ENCODE measurements at regions not wholly inside any gene's neighbourhood (a gene's known extent, or its start where the extent isn't known, plus 50 kb on each side); places are given as distances from the start of the nearest gene placed in this dataset.

- no peaks in the 10 kb centered on the region for H3K9me3 ChIP-seq
- no peaks in the 10 kb centered on the region for H3K79me2 ChIP-seq (ENCODE audit: insufficient read depth)
- TF ChIP-seq, protein P1, sequence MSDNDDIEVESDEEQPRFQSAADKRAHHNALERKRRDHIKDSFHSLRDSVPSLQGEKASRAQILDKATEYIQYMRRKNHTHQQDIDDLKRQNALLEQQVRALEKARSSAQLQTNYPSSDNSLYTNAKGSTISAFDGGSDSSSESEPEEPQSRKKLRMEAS (IDR thresholded peaks at IDR 0.05; ENCODE audit: low read depth), result no peak
- TF ChIP-seq NFIC (IDR thresholded peaks at IDR 0.05; ENCODE audit: borderline replicate concordance) (no peak), RCOR1 (IDR thresholded peaks at IDR 0.05; ENCODE audit: low read length) (no peak), PBX3 (IDR thresholded peaks at IDR 0.05) (no peak), TAF1 (IDR thresholded peaks at IDR 0.05; ENCODE audit: borderline replicate concordance, low read depth, low read length) (no peak)
- H3K4me2 ChIP-seq, result no peak overlapping the region
- H3K36me3 ChIP-seq (replicated peaks in 1 of 2; ENCODE audit: control insufficient read depth in 1 of 2, insufficient read depth in 2 of 2, low read length in 1 of 2), result no peaks in the 10 kb centered on the region
- no peaks in the 10 kb centered on the region for H3F3A ChIP-seq (replicated peaks; ENCODE audit: insufficient read depth)
- no peak for DNase-seq
- POLR2A ChIA-PET, result no interaction called here
- no peak overlapping the region for H3K4me3 ChIP-seq (ENCODE audit: low read depth in 2 of 2, low read length in 1 of 2)
- no peaks in the 10 kb centered on the region; the same call in 1 of the 2 replicates for H3K9me2 ChIP-seq
- no peaks in the 10 kb centered on the region; a peak in 1 of 4 replicates for H3K4me1 ChIP-seq (ENCODE audit: control insufficient read depth in 1 of 2, insufficient read depth in 2 of 2, low read depth in 1 of 2, low read length in 1 of 2)
- no peak overlapping the region for H2AFZ ChIP-seq (ENCODE audit: low read depth)
- CTCF ChIA-PET, result no interaction called here
- no peak overlapping the region for H3K27ac ChIP-seq (ENCODE audit: low read depth in 2 of 2, low read length in 1 of 2)
- 32% methylated on average over 2 of the region's 2 CpGs for WGBS (ENCODE audit: low lambda C conversion rate)
- no peak overlapping the region for H3K9ac ChIP-seq
- H3K27me3 ChIP-seq (ENCODE audit: insufficient read depth), result no peaks in the 10 kb centered on the region
- H4K20me1 ChIP-seq (ENCODE audit: insufficient read depth), result no peaks in the 10 kb centered on the region
These were observed 69.8 kb upstream of the SCN7A start for GRCh38 chr2:166563894-166564293.

GRCh38 chr2:166560022-166560421 is 66.0 kb upstream of the SCN7A start:
- no peaks in the 10 kb centered on the region for H3K79me2 ChIP-seq (ENCODE audit: insufficient read depth)

More at GRCh38 chr2:166560022-166560421, 66.0 kb upstream of the SCN7A start:
- ChIA-PET POLR2A (no interaction called here), CTCF (no interaction called here)
- 60% methylated on average over 2 of the region's 2 CpGs for WGBS (ENCODE audit: low lambda C conversion rate)
- Histone ChIP-seq H3K4me2 (no peak overlapping the region), H3K9ac (no peak overlapping the region), H3K27ac (ENCODE audit: low read depth in 2 of 2, low read length in 1 of 2) (no peak overlapping the region), H3K9me3 (no peaks in the 10 kb centered on the region), H3K4me1 (ENCODE audit: control insufficient read depth in 1 of 2, insufficient read depth in 2 of 2, low read depth in 1 of 2, low read length in 1 of 2) (no peaks in the 10 kb centered on the region), H3K36me3 (replicated peaks in 1 of 2; ENCODE audit: control insufficient read depth in 1 of 2, insufficient read depth in 2 of 2, low read length in 1 of 2) (no peaks in the 10 kb centered on the region), H3K27me3 (ENCODE audit: insufficient read depth) (no peaks in the 10 kb centered on the region), H4K20me1 (ENCODE audit: insufficient read depth) (no peaks in the 10 kb centered on the region), H3F3A (replicated peaks; ENCODE audit: insufficient read depth) (no peaks in the 10 kb centered on the region), H3K4me3 (ENCODE audit: low read depth in 2 of 2, low read length in 1 of 2) (no peak overlapping the region), H3K9me2 (no peaks in the 10 kb centered on the region; the same call in 1 of the 2 replicates), H2AFZ (ENCODE audit: low read depth) (no peak overlapping the region)
- DNase-seq, result no peak
- TF ChIP-seq NFIC (IDR thresholded peaks at IDR 0.05; ENCODE audit: borderline replicate concordance) (no peak), MEF2A (IDR thresholded peaks at IDR 0.05; ENCODE audit: borderline replicate concordance, low read depth) (no peak), POLR2AphosphoS5 (IDR thresholded peaks at IDR 0.05; ENCODE audit: low read depth, low read length) (no peak), MXI1 (IDR thresholded peaks at IDR 0.05; ENCODE audit: low read depth, low read length) (no peak), GATA2 (CRISPR knock-in tag; IDR thresholded peaks at IDR 0.05) (no peak), FOXM1 (IDR thresholded peaks at IDR 0.05; ENCODE audit: low read depth) (no peak), EP300 (IDR thresholded peaks at IDR 0.05; ENCODE audit: borderline replicate concordance in 1 of 2, low read depth in 1 of 2, low read length in 1 of 2) (no peak), RFX5 (IDR thresholded peaks at IDR 0.05; ENCODE audit: low read length) (no peak), TAF1 (IDR thresholded peaks at IDR 0.05; ENCODE audit: borderline replicate concordance, low read depth, low read length) (no peak), GABPA (IDR thresholded peaks at IDR 0.05; ENCODE audit: low read depth) (no peak), RCOR1 (IDR thresholded peaks at IDR 0.05; ENCODE audit: low read length) (no peak), TEAD4 (IDR thresholded peaks at IDR 0.05; ENCODE audit: borderline replicate concordance, insufficient read depth) (no peak), YY1 (IDR thresholded peaks at IDR 0.05; ENCODE audit: low read depth) (no peak), FOXJ3 (CRISPR knock-in tag; IDR thresholded peaks at IDR 0.05) (no peak)
- TF ChIP-seq, protein P2, sequence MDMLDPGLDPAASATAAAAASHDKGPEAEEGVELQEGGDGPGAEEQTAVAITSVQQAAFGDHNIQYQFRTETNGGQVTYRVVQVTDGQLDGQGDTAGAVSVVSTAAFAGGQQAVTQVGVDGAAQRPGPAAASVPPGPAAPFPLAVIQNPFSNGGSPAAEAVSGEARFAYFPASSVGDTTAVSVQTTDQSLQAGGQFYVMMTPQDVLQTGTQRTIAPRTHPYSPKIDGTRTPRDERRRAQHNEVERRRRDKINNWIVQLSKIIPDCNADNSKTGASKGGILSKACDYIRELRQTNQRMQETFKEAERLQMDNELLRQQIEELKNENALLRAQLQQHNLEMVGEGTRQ (IDR thresholded peaks at IDR 0.05; ENCODE audit: borderline replicate concordance, low read depth, low read length), result no peak
- TF ChIP-seq, protein P3, sequence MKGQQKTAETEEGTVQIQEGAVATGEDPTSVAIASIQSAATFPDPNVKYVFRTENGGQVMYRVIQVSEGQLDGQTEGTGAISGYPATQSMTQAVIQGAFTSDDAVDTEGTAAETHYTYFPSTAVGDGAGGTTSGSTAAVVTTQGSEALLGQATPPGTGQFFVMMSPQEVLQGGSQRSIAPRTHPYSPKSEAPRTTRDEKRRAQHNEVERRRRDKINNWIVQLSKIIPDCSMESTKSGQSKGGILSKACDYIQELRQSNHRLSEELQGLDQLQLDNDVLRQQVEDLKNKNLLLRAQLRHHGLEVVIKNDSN (IDR thresholded peaks at IDR 0.05; ENCODE audit: borderline replicate concordance, low read depth), result no peak
- TF ChIP-seq, protein P4, sequence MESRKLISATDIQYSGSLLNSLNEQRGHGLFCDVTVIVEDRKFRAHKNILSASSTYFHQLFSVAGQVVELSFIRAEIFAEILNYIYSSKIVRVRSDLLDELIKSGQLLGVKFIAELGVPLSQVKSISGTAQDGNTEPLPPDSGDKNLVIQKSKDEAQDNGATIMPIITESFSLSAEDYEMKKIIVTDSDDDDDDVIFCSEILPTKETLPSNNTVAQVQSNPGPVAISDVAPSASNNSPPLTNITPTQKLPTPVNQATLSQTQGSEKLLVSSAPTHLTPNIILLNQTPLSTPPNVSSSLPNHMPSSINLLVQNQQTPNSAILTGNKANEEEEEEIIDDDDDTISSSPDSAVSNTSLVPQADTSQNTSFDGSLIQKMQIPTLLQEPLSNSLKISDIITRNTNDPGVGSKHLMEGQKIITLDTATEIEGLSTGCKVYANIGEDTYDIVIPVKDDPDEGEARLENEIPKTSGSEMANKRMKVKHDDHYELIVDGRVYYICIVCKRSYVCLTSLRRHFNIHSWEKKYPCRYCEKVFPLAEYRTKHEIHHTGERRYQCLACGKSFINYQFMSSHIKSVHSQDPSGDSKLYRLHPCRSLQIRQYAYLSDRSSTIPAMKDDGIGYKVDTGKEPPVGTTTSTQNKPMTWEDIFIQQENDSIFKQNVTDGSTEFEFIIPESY (IDR thresholded peaks at IDR 0.05; ENCODE audit: borderline replicate concordance, low read depth), result no peak

Data from SK-N-SH (cell line).